GM19468 (cell line): ENCODE measurements at regions not wholly inside any gene's neighbourhood (a gene's known extent, or its start where the extent isn't known, plus 50 kb on each side); places are given as distances from the start of the nearest gene placed in this dataset.

Experiments used
- ATAC-seq: cut with Tn5 transposase; IDR thresholded peaks from one replicate; pipeline ENCODE4 v1.9.1; 2021; ENCODE audit warnings: mild to moderate bottlenecking, moderate library complexity, moderate number of reproducible peaks; ENCODE audit not compliant: unreplicated experiment; ENCODE audit errors: extremely low read depth

DNA sequence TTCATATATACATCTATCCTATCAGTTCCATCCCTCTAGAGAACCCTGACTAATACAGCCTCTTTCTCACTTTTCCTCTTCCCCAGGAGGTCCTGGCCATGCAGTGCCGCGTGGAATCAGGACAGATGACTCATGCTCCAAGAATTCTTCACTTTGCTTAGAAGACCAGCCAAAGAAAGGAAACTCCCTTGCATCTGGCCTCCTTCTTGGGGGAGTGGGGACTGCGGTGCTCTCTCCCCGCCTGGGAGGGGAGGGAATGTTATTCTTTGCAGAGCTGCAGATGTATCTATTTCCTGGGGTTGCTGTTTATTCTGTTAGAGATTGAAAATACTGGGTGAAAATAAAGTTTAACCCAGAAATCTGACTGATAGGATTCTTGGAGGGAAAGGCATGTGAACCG lies 111.5 kb upstream of the SH3BP4 start:
- ATAC-seq: no peak

DNA sequence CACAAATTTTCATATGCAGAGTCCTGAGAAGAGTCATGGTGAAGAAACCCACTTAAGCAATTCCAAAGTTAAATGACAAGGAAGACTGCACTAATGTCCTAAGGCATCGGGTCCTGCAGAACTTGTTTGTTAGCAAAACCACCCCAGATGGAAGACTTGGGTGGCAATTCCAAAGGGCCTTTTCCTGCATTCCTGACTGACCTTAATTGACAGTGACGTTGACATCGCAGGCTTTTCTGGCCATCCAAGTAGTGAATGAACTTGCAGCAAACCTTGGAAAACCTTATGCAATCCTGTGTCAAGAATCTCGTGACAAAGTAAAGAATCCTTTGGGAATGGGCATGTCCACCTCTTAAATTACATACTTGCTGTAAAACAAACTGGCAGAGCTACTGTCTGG lies 112.5 kb upstream of the SH3BP4 start:
- no peak for ATAC-seq

DNA sequence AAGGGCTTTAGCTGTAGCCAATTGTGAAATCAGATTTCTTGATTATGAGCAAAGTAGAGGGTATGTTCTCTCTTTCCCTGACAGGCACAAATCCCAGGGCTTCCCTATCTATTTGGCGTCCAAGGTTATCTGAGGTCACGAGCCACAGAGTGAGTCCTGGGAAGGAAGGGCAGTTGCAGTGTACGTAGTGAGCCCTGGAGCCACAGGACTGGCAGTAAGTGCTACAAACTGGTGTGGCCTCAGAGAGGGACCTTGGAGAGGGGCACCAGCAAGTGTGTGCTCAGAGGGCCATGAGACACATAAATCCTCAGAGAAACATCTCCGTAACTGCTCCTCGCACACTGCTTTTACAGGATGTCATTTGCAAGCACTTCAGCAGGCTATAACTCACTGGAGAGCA lies 115.5 kb upstream of the SH3BP4 start:
- no peak for ATAC-seq

DNA sequence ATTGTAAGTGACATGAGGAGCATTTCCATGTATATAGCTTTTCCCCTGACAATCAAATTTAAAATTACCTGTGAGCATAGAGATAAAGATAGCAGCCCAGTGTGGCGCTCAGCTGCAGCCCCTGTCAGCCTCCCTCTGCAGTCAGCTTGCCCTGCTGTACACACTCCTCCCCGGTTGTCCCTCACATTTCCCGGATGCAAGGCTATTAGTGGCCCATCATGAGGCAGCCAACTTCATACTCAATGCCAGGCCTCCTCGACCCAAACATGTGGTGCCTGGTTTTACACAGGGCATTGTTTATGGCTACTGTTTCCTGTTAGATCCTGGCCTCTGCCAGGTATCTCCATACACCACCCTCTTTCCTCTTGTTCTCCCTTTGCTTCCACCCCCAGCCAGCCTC lies 116.1 kb upstream of the SH3BP4 start:
- no peak for ATAC-seq

DNA sequence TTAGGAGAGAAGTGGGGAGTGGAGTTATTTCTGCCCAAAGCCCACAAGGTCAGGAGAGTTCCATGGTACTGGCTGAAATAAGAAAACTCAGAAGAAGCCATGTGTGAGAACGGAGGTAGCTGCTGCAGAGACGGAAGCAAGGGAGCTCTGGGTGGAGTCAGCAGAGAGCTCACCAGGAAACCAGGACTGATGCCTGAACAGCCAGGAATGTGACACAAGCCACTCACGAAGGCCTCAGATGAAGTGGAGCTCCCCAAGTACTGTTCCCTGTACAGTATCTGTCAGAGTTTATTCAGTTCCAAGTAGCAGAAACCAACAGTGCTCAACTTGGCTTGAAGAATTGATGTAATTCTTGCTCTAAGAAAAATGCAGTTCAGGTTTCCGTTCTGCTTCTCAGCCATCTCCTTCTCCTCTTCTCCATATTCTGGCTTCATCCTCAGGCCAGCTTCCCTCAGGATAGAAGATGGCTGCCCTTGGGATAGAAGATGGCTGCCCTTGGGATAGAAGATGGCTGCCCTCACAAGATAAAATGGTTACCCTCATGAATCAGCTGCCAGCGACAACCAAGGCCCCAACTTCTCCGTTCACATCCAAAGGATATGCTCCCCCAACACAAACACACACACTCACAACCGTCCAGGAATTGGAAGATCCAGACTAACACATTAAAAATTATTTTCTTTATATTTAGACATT lies 117.4 kb upstream of the SH3BP4 start:
- ATAC-seq: no peak

DNA sequence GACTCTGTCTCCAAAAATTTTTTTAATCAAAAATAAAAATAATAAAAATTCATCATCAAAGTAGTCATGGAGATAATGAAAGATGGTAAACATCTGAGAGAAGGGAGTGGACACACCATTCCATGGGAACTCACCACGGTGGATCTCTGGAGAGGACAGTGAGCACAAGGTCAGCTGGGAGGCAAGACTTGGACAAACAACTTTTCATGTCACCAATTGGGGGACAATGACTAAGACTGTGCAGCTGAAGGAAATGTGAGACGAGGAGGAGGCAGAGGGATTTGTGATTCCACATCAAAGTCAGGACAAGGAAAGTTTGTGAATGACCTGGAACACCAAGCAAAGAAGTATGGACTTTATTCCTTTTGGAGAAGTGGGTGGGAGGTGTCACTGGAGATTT lies 121.0 kb upstream of the SH3BP4 start:
- no peak for ATAC-seq

DNA sequence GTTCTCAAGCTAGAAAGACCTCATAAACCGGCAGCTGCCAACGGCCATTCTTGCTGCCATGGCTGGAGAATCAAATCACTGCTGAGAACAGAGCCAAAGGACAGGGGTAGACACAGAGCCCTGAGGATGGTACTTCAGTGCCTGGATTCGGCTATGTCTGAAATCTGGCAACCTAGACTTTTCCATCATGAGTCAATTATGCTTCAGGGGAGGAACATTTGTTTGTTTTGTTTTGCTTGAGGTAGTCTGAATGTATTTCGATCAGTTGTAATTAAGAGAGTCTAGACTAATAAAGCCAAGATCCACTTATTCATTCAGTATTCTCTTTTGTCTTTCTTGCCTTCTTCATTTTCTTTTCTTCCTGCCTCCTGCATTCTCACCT lies 122.8 kb upstream of the SH3BP4 start:
- no peak for ATAC-seq

DNA sequence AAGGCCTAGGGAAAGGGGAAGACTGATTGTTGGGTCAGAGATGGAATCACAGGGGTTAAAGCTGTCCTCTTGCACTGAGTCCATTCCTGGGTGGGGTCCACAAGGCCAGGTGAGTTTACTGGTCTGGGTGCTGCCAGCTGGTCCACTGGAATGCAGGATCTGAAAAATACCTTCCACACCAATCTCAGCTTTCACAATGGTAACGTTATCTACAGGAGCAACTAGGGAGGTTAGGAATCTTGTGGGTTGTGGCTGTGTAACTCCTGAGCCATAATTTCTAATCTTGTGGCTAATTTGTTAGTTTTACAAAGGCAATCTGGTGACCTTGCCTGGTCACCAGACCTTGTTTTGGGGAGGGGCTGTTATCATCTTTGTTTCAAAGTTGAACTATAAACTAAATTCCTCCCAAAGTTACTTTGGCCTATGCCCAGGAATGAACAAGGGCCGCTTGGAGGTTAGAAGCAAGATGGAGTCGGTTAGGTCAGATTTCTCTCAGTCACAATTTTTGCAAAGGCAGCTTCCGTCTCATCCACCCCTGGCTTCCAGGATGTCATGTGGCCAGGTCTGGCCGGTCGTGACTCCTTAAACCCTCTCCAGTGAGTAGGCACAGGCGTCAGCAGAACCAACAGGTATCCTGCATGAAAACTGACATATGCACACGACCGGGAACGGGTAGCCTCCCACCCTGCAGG lies 123.3 kb upstream of the SH3BP4 start:
- ATAC-seq: no peak

DNA sequence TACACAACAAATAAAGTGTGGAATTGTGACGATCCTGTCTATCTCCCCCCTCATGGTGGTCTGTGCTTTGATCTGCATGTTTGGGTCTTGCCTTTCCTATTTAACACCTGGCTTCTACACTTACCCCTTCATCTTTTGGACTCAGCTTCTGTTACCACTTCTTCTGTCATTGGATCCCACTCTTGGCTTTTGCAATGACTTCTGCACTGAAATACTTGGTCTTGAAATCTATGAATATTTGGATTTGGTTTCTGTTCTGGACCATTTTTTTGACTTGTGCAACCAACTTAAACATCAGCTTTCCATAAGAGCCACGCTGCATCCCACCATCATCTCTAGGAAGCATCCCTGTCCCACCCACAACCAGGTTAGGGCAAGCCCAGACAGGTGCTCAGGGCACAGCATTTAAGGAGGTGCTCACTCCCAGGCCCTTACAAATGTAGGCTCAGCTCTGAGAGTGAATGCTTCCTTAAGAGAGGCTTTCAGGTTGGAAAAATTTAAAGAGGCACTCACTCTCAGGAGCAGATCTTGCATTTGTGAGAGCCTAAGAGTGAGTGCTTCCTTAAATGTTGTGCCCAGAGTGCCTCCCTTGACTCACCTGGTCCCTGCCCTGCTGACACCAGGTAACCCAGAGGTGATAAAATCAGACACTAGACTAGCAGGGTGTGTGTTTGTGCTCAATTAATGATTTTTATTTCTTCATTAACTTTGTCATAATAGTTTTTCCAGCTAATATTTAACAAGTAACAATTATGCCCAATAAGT lies 124.5 kb upstream of the SH3BP4 start:
- ATAC-seq: no peak

DNA sequence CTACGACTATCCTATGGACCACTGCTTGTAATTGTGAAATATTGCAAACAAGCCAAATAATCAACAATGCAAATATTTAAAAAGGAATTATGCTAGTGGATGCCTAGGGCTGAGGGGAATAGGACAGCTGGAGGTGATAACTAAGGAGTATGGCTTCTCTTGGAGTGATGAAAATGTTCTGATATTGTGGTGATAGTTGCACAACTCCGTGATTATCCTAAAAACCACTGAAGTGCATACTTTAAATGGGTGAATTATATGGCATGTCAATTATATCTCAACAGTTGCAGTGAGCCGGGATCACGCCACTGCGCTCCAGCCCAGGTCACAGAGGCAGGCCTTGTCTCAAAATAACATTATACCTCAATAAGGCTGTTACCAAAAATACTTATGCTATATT lies 125.1 kb upstream of the SH3BP4 start:
- ATAC-seq: no peak

DNA sequence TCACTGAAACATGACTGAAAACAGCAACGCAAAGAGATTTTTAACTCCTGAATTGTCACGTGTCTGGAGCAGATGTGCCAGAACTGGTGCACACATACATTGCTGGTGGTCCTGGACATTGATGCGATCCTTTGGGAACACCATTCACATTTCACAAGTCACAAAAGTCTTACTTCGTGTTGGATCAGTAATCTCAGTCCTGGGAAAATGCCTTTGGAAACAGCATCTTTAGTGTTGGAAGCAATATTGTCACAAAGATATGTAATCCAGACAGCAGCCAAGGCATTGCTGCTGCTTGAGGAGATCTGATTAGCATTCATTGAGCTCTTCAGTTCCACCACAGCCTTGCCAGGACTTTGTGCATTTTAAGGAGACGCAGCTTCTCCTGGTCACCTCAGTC lies 126.2 kb upstream of the SH3BP4 start:
- ATAC-seq: no peak

DNA sequence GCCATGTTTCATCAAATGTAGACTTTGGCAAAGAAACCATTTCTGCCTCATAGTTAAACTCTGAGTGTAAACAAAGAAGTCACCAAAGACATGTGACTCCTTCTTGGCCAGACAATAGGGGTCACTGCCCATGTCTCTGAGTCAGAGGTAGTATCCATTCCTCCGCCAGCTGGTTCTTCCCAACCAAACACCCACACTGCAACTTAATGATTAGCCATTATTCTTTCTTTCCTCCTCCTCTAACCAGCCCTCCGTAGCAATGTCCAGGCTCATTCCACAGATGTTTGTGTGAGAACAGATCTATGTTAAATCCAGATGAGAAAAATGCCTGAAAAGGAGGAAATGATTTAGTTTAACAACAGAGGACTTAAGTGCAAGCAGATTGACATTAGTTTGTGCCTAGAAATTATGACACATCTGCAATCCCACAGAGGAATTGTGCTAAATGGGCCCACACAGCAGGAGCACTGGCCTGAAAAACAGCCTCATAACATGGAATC lies 127.9 kb upstream of the SH3BP4 start:
- ATAC-seq: no peak

DNA sequence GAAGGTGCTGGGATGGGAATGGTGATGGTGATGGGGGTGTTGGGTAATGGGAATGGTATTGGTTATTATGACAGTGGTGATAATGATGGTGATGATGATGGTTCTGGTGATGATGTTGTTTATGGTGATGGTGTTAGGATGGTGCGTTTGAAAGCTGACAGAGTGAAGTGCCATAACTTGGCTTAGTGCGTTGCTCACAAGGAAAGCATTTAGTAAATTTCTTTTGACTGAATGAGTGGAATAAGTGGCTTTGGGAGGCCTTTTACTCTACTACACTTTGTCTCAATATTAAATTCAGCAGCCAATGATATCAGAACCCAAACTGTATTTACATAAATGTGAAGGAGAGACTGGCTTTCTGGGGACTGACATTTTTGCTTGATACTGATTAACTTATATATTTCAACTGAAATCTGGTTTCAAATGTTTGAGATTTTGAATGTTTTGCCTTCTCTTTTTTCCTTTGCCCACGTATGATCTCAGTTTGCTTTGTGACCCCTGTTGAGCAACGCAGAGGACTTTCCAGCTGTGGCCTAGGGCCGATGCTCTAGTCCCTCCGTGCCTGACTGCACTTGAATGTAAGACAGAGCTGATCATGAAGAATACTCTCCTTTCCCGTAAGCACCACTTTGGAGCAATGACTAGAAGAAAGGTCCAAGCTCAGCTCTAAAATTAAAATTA lies 128.5 kb upstream of the SH3BP4 start:
- ATAC-seq: no peak

DNA sequence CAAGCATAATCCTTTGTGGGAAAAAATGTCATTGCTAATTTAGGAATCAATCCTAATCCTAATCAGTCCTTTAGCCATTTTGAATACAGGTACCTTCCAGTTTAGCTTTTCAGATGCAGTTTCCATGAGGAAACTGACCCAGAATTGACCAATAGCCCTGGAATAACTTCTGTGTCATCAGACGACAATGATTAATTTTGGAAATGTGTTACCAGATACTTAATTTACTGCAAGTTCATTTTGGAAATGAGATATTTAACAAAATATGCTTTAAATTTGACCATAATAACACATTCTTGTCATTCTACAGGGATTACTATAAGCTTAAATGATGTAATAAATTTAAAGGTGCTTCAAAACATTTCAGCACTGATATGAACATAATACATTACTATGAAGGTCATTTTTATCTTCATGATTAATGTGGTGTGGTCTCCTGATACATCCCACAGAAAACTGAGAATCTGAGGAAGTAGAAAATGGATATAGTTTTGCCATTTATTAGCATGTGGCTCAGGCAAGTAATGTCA lies 129.8 kb upstream of the SH3BP4 start:
- no peak for ATAC-seq

DNA sequence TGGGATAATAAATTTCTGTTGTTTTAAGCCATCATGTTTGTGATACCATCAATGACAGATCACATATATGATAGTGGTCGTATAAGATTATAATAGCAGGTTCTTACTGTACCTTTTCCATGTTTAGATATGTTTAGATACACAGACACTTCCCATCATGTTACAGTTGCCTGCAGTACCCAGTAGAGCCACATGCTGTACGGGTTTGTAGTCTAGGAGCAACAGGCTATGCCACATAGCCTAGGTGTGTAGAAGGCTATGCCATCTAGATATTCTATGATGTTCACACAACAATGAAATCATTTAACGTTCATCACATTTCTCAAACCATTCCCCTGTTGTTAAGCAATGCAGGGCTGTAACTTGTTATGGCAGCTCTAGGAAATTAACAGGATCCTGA lies 132.9 kb upstream of the SH3BP4 start:
- ATAC-seq: no peak

DNA sequence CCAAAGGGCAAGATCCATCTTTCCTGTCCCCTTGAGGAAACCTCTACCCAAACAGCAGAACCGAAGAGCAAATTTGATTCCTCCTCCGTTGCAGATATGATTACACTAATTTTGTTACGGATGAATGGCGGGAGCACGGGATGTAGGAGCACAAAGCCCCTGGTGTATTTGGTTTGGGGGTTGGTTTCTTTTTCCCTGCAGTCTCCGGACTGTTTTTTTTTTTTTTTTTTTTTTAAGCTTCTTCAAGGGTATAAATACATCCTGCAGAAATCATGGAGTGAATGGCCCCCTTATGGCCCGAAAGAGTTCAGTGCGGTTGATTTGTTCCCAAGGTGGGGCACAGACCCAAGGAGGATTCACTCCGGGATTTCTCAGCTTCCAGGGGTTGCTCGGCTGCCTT lies 135.3 kb upstream of the SH3BP4 start:
- ATAC-seq: no peak

DNA sequence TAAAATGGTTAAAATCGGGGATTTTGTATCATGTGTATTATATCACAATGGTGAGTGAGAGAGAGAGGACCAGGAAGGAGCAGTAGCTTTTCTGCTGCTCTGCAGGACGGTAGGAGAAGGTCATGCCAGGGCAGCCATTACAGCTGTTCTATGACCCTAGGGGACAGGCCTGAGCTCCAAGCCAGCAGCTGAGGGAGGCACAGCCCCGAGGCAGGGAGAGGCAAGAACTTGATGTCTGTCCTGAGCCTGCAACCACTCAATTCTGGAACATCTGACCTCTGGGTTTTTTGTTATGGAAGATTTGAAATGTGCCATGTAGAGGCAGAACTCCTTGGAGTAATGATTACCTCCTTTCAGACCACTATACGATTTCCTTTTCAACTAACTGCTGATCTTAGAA lies 135.8 kb upstream of the SH3BP4 start:
- ATAC-seq: no peak

DNA sequence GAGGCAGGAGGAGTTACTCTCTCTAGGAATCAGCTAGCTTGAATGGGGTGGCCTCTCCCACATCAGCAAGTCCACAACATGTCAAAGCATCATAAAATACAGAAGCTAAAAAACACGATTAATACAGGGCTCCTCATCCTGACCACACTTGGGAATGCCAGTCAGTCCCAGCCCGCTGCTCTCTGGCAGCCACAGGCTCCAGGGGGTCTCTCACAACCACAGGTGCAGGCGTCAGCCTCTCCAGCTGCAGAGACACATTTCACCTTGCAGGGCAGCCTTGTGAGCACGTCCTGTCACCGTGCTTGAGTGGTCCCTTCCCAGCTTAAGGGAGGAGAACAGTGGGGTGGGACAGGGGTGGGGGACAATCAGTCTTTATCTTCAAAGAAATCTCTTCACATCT lies 137.4 kb upstream of the SH3BP4 start:
- no peak for ATAC-seq

DNA sequence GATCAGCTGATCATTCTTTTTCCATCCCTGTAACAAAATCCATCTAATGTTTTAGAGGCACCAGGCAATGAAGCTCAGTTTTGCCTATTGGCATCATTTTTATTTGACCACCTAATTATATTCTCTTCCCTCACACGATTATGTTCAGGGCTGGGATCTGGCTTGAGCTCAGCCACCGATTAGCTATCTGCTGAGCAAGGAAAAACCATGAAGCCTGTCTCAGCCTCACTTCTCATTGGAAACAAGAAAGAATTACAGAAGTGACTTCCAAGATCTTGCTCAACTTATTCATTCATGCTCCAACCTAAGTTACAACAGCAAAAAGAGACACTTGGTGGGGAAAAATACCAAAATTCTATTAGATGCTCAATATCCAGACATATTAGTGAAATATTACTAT lies 139.0 kb upstream of the SH3BP4 start:
- ATAC-seq: no peak

DNA sequence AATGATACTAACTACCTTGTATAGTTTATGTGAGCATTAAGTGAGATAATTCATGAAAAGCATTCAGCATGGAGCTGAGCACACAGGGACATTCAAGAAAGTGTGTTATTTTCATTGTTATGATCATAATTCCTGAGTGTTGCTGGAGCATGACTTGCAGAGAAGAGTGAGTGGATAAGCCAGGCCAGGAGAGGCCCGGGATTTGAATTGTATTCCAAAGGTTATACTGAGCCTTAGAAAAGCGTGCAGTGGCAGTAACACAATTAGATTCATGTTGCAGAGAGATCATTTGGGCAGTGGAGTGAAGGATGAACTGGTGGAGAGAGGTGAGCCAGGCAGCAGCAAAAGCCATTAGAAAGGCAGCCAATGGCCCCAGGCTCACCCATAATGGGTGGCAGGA lies 142.9 kb upstream of the SH3BP4 start:
- no peak for ATAC-seq

DNA sequence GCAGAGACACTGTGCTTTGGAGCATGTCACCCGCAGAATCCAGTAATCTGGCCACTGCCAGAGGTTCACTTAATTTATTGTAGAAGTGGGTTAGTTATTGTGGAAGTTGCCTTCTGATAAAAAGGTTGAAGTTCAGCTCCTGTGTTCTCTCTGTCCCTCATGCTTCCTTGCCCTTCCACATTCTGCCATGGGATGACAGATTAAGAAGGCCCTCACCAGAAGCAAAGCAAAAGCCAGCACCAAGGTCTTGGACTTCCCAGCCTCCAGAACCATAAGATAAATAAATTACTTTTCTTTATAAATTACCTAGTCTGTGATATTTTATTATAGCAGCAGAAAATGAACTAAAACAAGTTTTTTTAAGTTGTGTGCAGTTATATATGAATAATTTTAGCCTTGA lies 145.0 kb upstream of the SH3BP4 start:
- no peak for ATAC-seq
